Smooth muscle cell (in vitro differentiated cells): ENCODE measurements at regions not wholly inside any gene's neighbourhood (a gene's known extent, or its start where the extent isn't known, plus 50 kb on each side); places are given as distances from the start of the nearest gene placed in this dataset.

Experiments used
- DNase-seq: peaks from one replicate; lab custom pipeline; 2025; ENCODE audit not compliant: unreplicated experiment; lab: John Stamatoyannopoulos, UW
- H2AFZ ChIP-seq: fragments of 200-600 bp; sonication (generic); 2 replicates; pipeline ENCODE4 v1.6.0; 2016; ENCODE audit warnings: antibody characterized with exemption, low read depth, mild to moderate bottlenecking
- H3F3A ChIP-seq: fragments of 200-600 bp; sonication (generic); 2 replicates; pipeline ENCODE4 v1.6.0; 2017; ENCODE audit warnings: antibody characterized with exemption, low read depth
- H3K27ac ChIP-seq: fragments of 200-600 bp; sonication (generic); 2 replicates; pipeline ENCODE4 v1.5.1; 2016; ENCODE audit warnings: low read depth, mild to moderate bottlenecking
- H3K27me3 ChIP-seq: fragments of 200-600 bp; sonication (generic); 2 replicates; pipeline ENCODE4 v1.6.1; 2016; ENCODE audit warnings: low read depth, mild to moderate bottlenecking
- H3K36me3 ChIP-seq: fragments of 200-600 bp; sonication (generic); 2 replicates; pipeline ENCODE4 v1.5.1; 2016; ENCODE audit warnings: low read depth
- H3K4me1 ChIP-seq: fragments of 200-600 bp; sonication (generic); 2 replicates; pipeline ENCODE4 v1.5.1; 2016; ENCODE audit warnings: low read depth
- H3K4me2 ChIP-seq: fragments of 200-600 bp; sonication (generic); 2 replicates; pipeline ENCODE4 v1.6.0; 2016; ENCODE audit warnings: mild to moderate bottlenecking
- H3K4me3 ChIP-seq: fragments of 200-600 bp; sonication (generic); 2 replicates; pipeline ENCODE4 v1.5.1; 2016; ENCODE audit warnings: mild to moderate bottlenecking
- H3K79me2 ChIP-seq: fragments of 200-600 bp; sonication (generic); 2 replicates; pipeline ENCODE4 v1.6.0; 2016; ENCODE audit warnings: low read depth, mild to moderate bottlenecking
- H3K9ac ChIP-seq: fragments of 200-600 bp; sonication (generic); 2 replicates; pipeline ENCODE4 v1.6.0; 2016; ENCODE audit warnings: low read depth
- H3K9me3 ChIP-seq: fragments of 200-600 bp; sonication (generic); replicated peaks from 2 replicates; pipeline ENCODE4 v1.5.1; 2016; ENCODE audit warnings: low read depth
- H4K20me1 ChIP-seq: fragments of 200-600 bp; sonication (generic); 2 replicates; pipeline ENCODE4 v1.6.0; 2016; ENCODE audit warnings: low read depth
- WGBS: methylation state at CpG from one replicate; pipeline ENCODE4 v1.1.7; 2016; ENCODE audit warnings: low lambda C conversion rate; 5-methylcytosine and 5-hydroxymethylcytosine counted together
- TF ChIP-seq, protein P1 (sequence below): fragments of 200-600 bp; sonication (generic); IDR thresholded peaks from 2 replicates; pipeline ENCODE4 v1.5.1; 2017; ENCODE audit warnings: borderline replicate concordance, mild to moderate bottlenecking, antibody characterized with exemption; ENCODE audit not compliant: insufficient read depth, poor library complexity, severe bottlenecking

GRCh38 chr6:77019081-77019480 is 444.2 kb downstream of the HTR1B start:
- H3K9me3 ChIP-seq, result no peaks in the 10 kb centered on the region
- no peak overlapping the region for H3K27ac ChIP-seq
- TF ChIP-seq, protein P1, sequence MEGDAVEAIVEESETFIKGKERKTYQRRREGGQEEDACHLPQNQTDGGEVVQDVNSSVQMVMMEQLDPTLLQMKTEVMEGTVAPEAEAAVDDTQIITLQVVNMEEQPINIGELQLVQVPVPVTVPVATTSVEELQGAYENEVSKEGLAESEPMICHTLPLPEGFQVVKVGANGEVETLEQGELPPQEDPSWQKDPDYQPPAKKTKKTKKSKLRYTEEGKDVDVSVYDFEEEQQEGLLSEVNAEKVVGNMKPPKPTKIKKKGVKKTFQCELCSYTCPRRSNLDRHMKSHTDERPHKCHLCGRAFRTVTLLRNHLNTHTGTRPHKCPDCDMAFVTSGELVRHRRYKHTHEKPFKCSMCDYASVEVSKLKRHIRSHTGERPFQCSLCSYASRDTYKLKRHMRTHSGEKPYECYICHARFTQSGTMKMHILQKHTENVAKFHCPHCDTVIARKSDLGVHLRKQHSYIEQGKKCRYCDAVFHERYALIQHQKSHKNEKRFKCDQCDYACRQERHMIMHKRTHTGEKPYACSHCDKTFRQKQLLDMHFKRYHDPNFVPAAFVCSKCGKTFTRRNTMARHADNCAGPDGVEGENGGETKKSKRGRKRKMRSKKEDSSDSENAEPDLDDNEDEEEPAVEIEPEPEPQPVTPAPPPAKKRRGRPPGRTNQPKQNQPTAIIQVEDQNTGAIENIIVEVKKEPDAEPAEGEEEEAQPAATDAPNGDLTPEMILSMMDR, result no peak
- 76% methylated on average over 3 of the region's 3 CpGs for WGBS
- no peaks in the 10 kb centered on the region for H3K36me3 ChIP-seq
- no peaks in the 10 kb centered on the region for H4K20me1 ChIP-seq
- peak overlapping the region; percentile 9 for H3K4me2 ChIP-seq
- H3K4me1 ChIP-seq, result peaks cover 5% of the 10 kb centered on the region
- H2AFZ ChIP-seq, result no peak overlapping the region
- no peak for DNase-seq
- H3F3A ChIP-seq, result no peaks in the 10 kb centered on the region
- H3K9ac ChIP-seq, result no peak overlapping the region
- H3K27me3 ChIP-seq, result no peaks in the 10 kb centered on the region
- no peak overlapping the region for H3K4me3 ChIP-seq
- no peaks in the 10 kb centered on the region for H3K79me2 ChIP-seq

DNA sequence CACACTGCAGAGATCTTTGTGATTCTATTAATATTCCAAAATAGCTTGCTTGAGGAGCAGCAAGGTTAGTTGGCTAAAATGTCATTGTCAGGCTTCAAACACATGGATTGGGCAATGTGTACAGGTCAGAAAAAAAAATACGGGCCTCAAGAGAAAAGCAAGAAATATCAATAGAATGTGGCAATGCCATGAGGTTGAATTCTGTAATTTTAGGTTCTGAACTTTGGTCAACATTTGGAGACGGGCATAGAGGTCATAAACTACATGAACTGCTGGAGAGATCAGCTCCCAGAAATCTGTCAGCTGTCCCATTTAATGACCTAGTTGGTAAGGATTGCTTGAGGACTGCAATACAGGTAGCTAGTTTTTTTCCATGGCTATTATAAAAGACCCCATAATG is 445.8 kb downstream of the HTR1B start:
- H3K9me3 ChIP-seq, result no peaks in the 10 kb centered on the region
- TF ChIP-seq, protein P1, result no peak
- H3K27ac ChIP-seq, result no peak overlapping the region
- H4K20me1 ChIP-seq, result no peaks in the 10 kb centered on the region
- no peaks in the 10 kb centered on the region for H3K27me3 ChIP-seq
- no peaks in the 10 kb centered on the region for H3F3A ChIP-seq
- no peak overlapping the region for H3K9ac ChIP-seq
- no peak for DNase-seq
- no peaks in the 10 kb centered on the region for H3K79me2 ChIP-seq
- WGBS, result 97% methylated on average over 2 of the region's 2 CpGs
- H3K4me2 ChIP-seq, result no peak overlapping the region
- H3K4me1 ChIP-seq, result peaks cover 5% of the 10 kb centered on the region
- no peak overlapping the region for H3K4me3 ChIP-seq
- H3K36me3 ChIP-seq, result no peaks in the 10 kb centered on the region
- H2AFZ ChIP-seq, result no peak overlapping the region

- H2AFZ ChIP-seq, result no peak overlapping the region
- H3K27ac ChIP-seq, result peak overlapping the region; percentile 15
- no peaks in the 10 kb centered on the region for H4K20me1 ChIP-seq
- H3K36me3 ChIP-seq, result no peaks in the 10 kb centered on the region
- no peak overlapping the region for H3K9ac ChIP-seq
- peak overlapping the region; percentile 44 for H3K4me2 ChIP-seq
- no peak overlapping the region for H3K4me3 ChIP-seq
- no peaks in the 10 kb centered on the region for H3K27me3 ChIP-seq
- H3F3A ChIP-seq, result no peaks in the 10 kb centered on the region
- peaks cover 5% of the 10 kb centered on the region for H3K4me1 ChIP-seq
- TF ChIP-seq, protein P1, result no peak
- no peaks in the 10 kb centered on the region for H3K9me3 ChIP-seq
- DNase-seq, result no peak
- 4% methylated on average over 1 of the region's 1 CpG for WGBS
- H3K79me2 ChIP-seq, result no peaks in the 10 kb centered on the region
These were observed 447.9 kb downstream of the HTR1B start for GRCh38 chr6:77015350-77015749.

- no peak overlapping the region for H3K9ac ChIP-seq
These were observed 451.3 kb downstream of the HTR1B start for GRCh38 chr6:77011929-77012545.

More at GRCh38 chr6:77011929-77012545, 451.3 kb downstream of the HTR1B start:
- H3K9me3 ChIP-seq, result no peaks in the 10 kb centered on the region
- 94% methylated on average over 10 of the region's 10 CpGs for WGBS
- no peak overlapping the region for H3K27ac ChIP-seq
- H3K36me3 ChIP-seq, result no peaks in the 10 kb centered on the region
- peaks cover 5% of the 10 kb centered on the region for H3K4me1 ChIP-seq
- H4K20me1 ChIP-seq, result no peaks in the 10 kb centered on the region
- no peaks in the 10 kb centered on the region for H3K27me3 ChIP-seq
- H3K4me3 ChIP-seq, result no peak overlapping the region
- no peak overlapping the region for H3K4me2 ChIP-seq
- H3K79me2 ChIP-seq, result no peaks in the 10 kb centered on the region
- TF ChIP-seq, protein P1, result no peak
- H2AFZ ChIP-seq, result no peak overlapping the region
- H3F3A ChIP-seq, result no peaks in the 10 kb centered on the region
- DNase-seq, result no peak
